NCI-H82 (cell line): ENCODE measurements at regions not wholly inside any gene's neighbourhood (a gene's known extent, or its start where the extent isn't known, plus 50 kb on each side); places are given as distances from the start of the nearest gene placed in this dataset.
"Not testable (repeated sequence)": the region's sequence is repeated elsewhere in the genome, so short reads cannot be mapped to it uniquely, and the experiment has no call there.

ENCODE experiments used
- DNase-seq: peaks from one replicate; lab custom pipeline; 2025; lab: John Stamatoyannopoulos, UW

DNA sequence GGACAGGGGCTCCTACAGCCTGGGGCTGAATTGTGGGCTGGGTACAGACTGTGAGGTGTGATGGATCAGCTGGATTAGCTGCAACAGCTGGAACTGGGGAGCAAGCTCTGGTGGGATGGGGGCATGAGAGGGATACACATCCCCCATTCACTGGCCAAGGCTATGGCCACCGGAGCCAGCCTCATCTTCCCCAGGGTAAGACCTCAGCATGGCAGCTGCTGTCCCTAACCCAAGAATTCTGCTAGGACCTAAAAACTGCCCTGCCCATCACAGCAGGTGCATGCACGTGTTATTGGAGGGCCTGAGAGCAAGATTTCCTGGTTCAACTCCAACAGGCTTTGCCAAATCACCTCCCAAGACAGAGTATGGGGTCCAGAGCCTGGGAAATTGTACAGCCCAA is 258.6 kb upstream of the AGTR2 start:
- DNase-seq: no peak

DNA sequence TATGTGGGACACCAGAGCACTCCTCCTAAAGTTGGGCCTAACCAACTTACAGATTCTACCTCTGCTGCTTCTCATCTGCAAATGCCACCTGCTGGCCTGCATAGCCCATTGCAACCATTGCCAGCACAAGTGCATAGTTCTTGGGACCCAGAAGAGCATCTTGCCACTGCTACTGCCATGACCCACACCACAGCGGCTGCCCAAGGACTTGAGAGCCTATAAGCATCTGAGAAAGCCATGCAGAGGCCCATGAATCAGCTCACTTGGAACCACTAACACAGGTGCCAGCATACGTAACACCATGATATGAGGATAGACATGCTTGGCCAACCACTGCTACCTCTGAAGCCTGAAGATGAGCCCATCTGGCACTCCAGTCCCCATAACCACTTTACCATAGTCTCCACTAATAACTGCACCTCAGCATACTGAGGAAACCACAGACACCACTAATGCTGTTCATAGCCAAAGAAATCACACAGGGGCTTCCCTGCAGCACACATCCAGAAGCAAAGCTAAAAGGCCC is 258.1 kb upstream of the AGTR2 start:
- DNase-seq: no peak

DNA sequence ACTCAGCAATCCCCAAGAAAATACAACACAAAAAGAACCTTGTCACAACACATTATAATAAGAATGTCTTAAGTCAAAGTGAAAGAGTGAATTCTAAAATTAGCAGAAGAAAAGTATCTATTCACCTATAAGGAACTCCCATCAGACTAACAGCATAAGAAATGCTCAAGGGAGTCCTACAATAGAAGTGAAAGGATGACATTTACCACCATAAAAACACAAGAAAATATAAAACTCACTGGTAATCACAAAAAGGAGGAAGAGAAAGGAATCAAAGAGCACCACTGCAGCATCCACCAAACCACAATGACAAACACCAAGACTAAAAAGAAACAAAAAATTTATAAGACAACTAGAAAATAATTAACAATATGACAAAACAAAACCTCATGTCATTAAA is 257.0 kb upstream of the AGTR2 start:
- no peak for DNase-seq

DNA sequence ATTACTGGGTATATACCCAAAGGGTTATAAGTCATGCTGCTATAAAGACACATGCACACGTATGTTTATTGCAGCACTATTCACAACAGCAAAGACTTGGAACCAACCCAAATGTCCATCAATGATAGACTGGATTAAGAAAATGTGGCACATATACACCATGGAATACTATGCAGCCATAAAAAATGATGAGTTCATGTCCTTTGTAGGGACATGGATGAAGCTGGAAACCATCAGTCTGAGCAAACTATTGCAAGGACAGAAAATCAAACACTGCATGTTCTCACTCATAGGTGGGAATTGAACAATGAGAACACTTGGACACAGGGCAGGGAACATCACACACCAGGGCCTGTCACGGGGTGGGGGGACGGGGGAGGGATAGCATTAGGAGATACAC is 254.9 kb upstream of the AGTR2 start:
- not testable (repeated sequence) for DNase-seq

DNA sequence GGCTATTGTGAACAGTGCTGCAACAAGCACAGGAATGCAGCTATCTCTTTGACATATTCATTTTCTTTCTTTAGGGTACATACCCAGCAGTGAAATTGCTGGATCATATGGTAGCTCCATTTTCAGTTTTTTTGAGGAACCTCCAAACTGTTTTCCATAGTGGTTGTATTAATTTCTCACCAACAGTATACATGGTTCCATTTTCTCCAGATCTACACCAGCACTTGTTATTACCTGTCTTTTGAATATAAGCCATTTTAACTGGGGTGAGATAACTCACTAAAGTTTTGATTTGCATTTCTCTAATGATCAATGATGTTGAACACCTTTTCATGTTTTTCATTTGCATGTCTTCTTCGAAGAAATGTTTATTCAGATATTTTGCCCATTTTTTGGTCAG is 241.1 kb upstream of the AGTR2 start:
- no peak for DNase-seq

DNA sequence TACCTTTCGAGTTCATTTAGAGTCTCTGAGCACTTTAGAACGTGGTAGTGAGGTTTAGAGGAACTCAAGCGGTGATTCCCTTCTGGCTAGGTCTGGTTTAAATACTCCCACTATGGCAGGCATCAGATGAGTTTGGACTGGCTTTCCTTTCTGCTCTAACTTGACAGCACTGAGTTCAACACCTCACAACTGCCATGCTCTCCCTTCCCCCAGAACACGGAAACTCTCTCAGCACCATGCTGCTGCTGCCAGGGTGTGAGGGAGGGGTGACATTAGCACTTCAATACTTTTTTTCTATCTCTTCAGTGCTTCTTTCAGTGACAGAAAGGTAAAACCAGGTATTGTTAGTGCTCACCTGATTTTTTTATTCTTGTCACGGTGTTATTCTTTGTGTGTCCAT is 234.5 kb upstream of the AGTR2 start:
- DNase-seq: no peak

DNA sequence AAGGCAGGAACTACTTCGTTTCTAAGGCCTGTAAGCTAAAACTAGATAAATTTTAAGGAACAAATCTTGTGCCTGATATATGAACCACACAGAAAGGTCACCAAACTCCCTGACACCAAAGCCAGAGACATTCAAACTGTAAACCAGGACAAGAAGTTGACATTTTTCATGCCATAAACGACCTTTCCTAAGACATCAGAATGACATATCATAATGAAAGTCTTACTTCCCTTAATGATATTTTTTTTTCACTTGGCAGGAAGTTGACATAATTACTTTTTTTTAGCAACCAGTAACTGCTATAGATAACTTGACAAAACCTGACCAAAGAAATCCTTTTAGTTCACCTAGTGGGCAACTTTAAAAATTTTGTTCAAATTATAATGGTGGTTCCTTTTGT is 231.5 kb upstream of the AGTR2 start:
- DNase-seq: no peak

DNA sequence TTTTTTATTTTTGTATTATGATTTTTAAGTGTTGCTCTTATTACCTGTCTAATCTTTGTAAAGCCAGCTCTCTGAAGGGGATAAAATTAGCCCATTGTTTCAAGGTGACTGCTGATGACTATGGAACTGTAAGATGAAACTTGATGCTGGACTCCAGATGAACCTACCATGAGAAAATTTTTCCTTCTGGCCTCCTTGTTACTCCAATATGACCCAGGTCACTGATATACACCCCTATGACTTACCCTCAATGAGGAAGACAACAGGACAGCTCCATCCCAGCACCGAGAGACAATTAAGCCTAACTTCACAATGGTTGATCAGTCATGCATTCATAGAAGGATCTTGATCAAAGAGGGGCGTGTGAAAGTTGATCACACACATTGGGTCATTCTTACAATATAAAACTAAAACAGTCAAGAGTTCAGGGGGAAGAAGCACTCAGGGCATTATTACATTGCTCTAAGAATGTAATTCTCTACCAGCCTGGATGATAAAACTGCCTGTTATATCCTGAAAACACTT is 230.8 kb upstream of the AGTR2 start:
- DNase-seq: no peak

DNA sequence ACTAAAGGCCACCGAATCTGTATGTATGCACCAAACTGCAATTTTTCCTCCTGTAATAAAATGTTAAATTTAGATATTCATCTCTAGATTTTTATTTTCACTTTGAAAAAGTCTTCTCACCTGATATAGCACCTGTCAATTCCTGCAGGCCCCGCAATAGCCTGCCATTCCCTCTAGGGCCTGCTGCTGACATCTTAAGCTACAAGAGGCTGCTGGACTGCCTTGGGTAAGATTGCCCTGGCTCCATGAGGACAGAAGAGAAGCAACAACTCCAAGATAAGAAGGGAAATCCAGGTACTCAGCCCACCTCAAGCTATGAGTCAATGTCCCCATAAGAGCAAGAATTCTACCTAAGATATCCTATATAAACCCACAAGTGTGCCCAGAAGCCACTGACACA is 230.2 kb upstream of the AGTR2 start:
- DNase-seq: no peak

DNA sequence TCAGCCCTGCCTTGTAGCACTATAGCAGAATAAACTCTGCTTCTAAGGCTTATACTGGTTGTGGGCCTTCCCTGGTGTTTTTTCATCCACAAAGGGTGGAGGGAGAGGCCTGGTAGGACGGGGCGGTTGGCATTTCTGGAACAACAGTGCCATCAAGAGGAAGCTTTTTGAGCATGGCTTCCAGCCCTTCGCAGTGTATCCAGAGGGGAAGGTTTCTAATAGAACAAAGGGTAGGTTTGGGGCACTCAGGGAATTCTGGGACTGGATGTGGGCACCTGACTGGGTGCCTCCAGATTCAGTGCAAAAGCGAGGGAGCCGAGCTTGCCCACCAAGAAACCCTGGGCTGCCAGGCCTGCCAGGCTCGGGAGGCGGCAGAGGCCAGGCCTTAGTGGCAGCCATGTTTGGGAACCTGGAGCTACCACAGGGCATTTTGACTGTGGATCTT is 229.6 kb upstream of the AGTR2 start:
- DNase-seq: peak; percentile 56

DNA sequence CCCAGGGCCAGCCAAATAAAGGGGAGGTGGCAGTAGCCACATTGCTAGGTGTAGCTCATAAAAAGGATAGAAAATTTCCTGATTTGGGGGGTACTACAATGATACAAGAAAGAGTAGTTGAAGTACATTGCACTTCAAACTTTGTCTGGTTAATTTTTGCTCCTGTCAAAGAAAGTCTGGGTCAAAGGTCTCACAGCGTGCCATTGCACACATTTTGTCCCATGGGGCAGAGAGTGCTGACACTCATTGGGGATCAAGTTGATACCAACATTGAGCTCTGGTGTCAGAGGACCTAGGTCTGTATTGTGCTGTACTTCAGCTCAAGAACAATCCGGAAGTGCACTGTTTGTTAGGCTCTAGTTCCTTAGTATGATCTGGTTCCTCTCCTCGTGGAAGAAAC is 229.2 kb upstream of the AGTR2 start:
- DNase-seq: no peak

DNA sequence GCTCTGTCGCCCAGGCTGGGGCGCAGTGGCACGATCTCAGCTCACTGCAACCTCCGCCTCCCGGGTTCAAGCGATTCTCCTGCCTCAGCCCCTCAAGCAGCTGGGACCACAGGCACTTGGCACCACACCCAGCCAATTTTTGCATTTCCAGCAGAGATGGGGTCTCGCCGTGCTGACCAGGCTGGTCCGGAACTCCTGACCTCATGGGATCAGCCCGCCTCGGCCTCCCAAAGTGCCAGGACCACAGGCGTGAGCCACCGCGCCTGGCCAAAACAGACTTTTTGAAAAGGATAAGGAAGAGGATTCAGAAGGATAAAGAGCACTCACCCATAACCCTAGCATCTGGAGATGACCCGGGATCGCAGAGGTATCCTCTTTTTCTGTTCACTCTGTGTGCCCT is 224.5 kb upstream of the AGTR2 start:
- DNase-seq: no peak

DNA sequence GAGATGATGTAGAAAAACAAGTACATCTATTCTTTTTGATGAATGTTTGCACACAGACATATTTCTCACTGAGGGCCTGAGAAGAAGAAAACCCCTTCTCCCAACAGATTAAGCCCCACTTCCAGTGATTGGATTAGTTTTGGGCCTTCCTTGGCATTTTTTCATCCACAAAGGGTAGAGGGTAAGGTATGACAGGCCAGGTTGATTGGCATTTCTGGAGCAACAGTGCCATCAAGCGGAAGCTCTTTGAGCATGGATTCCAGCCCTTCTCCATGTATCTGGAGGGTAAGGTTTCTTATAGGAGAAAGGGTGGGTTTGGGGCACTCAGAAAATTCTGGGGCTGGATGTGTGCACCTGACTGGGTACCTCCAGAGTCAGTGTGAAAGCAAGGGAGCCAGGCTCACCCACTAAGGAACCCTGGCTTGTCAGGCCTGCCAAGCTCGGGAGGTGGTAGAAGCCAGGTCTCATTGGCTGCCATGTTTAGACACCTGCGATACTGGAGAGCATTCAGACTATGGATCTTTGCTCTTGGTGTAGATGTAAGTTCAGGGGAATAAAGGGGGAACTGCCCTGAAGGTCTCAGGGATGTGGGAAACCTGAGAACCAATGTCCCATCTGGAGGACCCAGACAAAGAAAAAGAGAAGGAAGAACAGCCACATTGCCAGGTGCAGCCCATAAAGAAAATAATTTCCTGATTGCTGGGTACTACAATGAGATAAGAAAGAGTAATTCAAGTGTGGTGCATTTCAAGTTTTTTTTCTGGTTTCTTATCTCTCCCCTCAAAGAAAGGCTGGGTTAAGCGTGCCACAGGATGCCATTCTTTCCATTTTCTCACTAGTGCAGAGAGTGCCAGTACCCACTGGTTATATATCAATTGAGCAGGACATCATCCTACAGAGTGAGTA is 222.3 kb upstream of the AGTR2 start:
- peak; percentile 12 for DNase-seq

DNA sequence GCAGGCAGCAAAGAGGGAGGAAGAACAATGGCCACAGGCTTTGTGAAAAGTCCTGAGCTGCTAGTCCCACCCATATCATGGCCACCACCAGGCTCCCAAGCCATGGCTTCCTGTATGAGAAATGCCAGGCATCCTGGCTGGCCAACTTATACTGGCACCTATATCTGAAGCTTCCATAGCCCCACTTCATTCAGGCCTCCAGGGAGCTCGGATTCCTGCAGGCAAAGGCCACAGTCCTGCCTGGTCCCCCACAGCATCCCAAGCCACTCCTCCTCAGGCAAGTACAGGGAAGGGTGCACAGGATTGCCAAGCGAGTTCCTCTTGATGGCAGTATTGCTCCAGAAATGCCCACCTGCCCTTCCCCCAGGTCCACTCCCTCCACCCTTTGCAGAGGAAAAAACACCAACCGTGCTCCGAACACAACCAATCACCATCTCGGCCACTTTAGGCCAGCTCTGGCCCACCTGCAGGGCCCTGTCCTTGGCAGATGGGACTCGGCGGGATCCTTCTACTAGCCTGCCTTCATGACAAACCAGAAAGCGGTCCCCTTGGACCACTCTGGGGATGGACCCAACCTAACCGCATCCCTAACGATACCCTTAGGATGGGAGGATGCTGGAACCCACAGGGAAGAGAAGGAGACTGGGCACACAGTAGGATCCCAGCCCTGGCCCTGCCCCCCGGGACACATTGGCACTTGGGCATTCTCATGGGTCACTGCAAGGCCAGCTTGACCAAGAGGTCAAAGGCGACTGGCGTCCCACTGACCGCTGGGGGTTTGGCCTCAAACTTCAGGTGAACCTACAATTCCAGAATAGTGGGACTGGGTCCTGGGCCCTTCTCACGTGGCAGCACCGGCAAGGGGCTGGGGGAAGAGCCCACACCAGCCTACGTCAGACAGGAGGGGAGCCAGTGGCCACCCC is 220.4 kb upstream of the AGTR2 start:
- DNase-seq: peak; percentile 1

DNA sequence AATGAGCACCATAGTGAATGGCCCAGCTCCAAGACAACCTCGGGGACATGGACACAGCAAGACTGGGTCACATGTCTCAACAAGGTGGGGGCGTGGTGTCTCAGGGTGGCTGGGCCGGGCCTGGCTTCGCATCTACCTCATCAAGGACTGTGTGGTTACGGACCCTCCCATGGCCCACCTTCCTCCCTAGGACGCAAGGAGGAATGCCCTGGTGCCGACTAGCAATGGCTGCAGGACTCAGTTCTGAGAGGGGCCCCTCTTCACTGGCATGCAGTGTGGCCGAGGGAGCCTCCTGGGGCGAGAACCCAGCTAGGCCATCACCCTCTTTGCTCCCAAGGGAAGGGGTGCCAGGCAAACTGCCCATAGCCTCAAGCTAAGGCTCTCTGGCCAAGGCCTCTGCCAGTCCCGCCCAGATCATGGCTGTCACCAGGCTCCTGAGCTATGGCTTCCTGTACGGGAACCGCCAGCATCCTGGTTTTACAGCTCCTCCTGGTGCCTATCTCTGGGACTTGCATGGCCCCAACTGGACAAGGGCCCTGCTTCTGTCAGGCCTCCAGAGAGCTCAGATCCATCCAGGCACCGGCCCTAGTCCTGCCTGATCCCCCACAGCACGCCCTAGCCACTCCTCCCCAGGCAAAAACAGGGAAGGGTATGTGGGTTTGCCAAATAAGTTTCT is 218.0 kb upstream of the AGTR2 start:
- DNase-seq: no peak

DNA sequence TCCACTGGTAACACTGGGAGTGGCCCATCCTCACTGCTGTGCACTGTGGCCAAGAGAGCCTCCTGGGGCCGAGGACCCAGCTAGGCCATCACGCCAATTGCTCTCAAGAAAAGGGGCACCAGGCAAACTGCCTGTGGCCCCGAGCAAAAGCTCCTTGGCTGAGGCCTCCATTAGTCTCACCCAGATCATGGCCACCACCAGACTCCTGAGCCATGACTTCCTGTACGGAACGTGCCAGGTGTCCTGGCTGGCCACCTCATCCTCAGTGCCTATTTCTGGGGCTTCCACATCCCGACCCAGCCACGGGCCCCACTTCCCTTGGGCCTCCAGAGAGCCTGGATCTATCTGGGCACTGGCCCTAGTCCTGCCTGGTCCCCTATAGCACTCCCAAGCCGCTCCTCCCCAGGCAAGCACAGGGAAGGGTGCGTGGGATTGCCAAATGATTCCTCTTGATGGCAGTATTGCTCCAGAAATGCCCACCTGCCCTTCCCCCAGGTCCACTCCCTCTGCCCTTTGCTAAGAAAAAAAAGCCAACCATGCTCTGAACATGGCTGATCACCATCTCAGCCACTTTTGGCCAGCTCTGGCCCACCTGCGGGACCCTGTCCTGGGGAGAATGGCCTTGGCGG is 212.6 kb upstream of the AGTR2 start:
- DNase-seq: peak; percentile 10

DNA sequence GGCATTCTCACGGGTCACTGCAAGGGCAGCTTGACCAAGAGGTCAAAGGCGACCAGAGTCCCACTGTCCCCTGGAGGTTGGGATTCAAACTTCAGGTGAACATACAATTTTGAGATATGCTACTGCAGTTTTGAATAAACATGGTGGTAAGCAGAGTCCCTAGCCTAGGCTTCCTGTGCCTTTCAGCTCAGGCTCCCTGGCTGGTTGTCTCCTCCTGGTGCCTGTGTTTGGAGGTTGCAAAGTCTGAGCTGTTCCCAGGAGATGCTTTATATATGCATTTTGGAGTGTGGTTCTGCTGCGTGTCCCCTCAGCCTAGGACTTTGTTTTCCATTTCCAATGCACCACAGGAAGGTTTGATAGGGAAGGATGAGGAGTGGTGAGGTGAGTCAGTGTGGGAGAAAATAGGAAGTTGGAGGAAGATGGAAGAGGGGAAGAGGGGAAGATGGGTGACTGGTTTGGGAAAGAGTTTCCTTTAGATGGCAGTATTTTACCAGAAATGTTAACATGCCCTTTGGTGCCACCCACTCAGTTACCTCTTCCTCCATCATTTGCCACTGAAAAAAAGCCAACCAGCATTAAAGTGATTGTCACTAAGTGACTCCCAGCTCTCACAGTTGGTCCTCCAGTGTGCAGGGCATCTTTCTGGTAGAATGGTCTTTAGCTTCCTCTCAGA is 211.7 kb upstream of the AGTR2 start:
- DNase-seq: peak; percentile 0

DNA sequence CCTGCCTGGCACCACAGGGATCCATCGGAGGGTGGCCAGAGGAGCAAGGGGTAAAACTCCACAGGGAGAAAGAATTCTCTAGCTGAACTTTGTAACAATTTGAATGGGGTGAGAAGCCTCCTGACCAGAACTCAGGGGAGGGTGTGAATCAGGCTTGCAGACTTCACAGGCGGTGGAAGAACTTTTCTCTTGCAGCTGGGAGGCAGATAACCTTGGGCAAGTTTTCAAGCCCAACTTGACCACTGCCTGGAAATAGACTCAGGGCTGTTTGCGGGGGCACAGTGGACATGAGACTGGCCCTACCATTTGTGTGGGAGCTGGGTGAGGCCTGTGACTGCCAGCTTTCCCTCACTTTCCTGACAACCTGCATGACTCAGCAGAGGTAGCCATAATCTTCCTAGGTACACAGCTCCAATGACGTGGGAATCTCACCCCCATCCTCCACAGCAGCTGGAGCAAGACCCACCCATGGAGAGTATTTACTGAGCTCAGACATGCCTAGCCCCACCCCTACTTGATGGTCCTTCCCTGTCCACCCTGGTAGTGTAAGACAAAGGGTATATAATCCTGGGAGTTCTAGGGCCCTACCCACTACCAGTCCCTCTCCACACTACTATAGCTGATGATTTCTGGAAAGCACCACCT is 210.0 kb upstream of the AGTR2 start:
- DNase-seq: peak; percentile 5

DNA sequence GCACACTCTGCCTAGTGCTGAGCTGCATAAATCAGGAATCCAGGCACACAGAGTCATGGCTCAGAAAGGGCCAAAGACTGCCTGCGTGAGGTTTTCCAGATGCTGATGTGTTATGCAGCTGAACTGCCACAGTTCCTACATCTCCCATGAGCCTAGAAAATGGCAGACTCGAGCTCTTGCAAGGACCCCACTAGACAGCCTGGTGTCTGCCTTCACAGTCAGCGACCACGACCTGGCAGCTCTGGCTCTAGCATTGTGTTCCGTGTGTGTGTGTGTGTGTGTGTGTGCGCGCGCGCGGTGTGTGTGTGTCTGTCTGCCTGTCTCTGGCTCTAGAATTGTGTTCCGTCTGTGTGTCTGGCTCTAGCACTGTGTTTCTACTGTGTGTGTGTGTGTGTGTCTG is 203.6 kb upstream of the AGTR2 start:
- DNase-seq: peak; percentile 1
